GM12873 (cell line): ENCODE measurements at regions not wholly inside any gene's neighbourhood (a gene's known extent, or its start where the extent isn't known, plus 50 kb on each side); places are given as distances from the start of the nearest gene placed in this dataset.

Source experiments
- CTCF ChIP-seq: IDR thresholded peaks from 2 replicates; pipeline ENCODE4 v1.5.1; 2012; ENCODE audit warnings: low read depth, mild to moderate bottlenecking, moderate library complexity, low read length, control low read depth; ENCODE audit not compliant: insufficient read depth; ENCODE audit errors: missing control alignments

- TF ChIP-seq CTCF: no peak
Observed at GRCh38 chr1:13878021-13878420, 178.0 kb downstream of the PRDM2 start.

GRCh38 chr1:13878451-13878850 lies 178.5 kb downstream of the PRDM2 start:
- TF ChIP-seq CTCF: no peak

GRCh38 chr1:13881385-13882088 lies 181.5 kb downstream of the PRDM2 start:
- no peak for TF ChIP-seq CTCF

GRCh38 chr1:13888351-13888986 lies 188.5 kb downstream of the PRDM2 start:
- no peak for TF ChIP-seq CTCF

GRCh38 chr1:13889495-13889894 lies 189.5 kb downstream of the PRDM2 start:
- TF ChIP-seq CTCF: no peak

GRCh38 chr1:13890766-13891165 lies 190.8 kb downstream of the PRDM2 start:
- no peak for TF ChIP-seq CTCF

- TF ChIP-seq CTCF: no peak
Observed at GRCh38 chr1:13892198-13892597, 192.2 kb downstream of the PRDM2 start.
